Progenitor cell of endocrine pancreas (in vitro differentiated cells): ENCODE measurements at regions not wholly inside any gene's neighbourhood (a gene's known extent, or its start where the extent isn't known, plus 50 kb on each side); places are given as distances from the start of the nearest gene placed in this dataset.

ENCODE experiments used
- DNase-seq: peaks from one replicate; pipeline ENCODE4 v3.0.0; 2021; ENCODE audit warnings: low spot score; ENCODE audit not compliant: unreplicated experiment
- H3K27ac Mint-ChIP-seq: 2 replicates; pipeline ENCODE4 v1.8.0; 2021; ENCODE audit warnings: mild to moderate bottlenecking, moderate library complexity, mixed read lengths
- H3K27me3 Mint-ChIP-seq: 2 replicates; pipeline ENCODE4 v1.8.0; 2021; ENCODE audit warnings: mixed read lengths
- H3K36me3 Mint-ChIP-seq: 2 replicates; pipeline ENCODE4 v1.8.0; 2022; ENCODE audit warnings: mixed read lengths; ENCODE audit not compliant: insufficient read depth
- H3K4me1 Mint-ChIP-seq: 2 replicates; pipeline ENCODE4 v1.8.0; 2021; ENCODE audit warnings: low read depth, mixed read lengths
- H3K4me3 Mint-ChIP-seq: 2 replicates; pipeline ENCODE4 v1.8.0; 2021; ENCODE audit warnings: low read depth, mild to moderate bottlenecking, moderate library complexity, mixed read lengths
- H3K9me3 Mint-ChIP-seq: 2 replicates; pipeline ENCODE4 v1.8.0; 2021; ENCODE audit warnings: low read depth, mixed read lengths
- TF ChIP-seq, protein P1 (sequence below): fragments of 200-600 bp; sonication (generic); IDR thresholded peaks from one replicate; pipeline ENCODE4 v1.5.0; 2021; ENCODE audit warnings: antibody characterized with exemption, mild to moderate bottlenecking; ENCODE audit not compliant: unreplicated experiment

DNA sequence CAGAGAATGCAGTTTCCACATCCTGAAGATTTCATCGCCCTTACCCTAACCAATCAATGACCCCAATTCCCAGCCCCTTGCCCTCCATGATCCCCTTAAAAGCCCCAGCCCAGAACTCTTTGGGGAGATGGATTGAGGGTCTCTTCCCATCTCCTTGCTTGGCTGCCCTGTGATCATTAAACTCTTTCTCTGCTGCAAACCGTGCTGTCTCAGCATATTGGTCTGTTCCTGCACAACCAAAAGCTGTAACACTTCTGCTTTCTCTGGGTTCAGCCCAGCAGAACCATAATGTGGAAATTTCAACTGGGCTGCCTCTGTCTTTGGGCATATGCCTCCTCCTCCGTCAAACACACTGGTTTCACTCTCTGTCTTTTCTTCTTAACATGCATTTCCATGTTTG lies 67.0 kb upstream of the NLRP1 start:
- peaks cover 29% of the 10 kb centered on the region for H3K27me3 Mint-ChIP-seq
- H3K27ac Mint-ChIP-seq, result no peak overlapping the region
- no peaks in the 10 kb centered on the region for H3K36me3 Mint-ChIP-seq

DNA sequence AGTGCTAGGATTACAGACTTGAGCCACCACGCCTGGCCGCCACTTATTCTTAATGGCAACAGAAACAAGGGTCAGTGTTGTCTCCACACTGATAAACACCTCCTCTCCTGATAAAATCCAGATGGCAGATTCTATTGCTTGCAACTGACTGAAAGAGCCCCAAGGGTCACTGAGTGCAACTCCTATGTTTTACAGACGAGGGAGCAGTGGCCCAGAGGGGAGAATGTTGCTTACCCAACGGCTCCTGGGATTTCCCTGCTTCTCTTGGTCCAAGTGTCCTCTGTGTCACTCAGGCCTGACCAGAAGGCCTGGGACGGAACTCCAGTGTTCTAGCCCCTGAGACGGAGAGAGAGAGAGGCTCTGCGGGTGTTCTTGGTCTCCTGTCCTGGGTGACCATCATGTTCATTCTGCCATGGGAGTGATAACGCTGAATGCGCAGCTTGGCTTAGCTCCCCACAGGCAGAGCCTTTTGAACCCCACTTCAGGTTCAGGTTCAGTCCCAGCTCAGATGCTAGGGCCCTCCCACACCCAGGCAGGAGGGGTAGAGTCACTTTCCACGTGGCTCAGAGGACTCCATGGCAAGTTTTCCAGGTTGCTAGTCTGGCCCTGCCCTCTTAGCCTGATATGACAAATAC lies 77.3 kb upstream of the NLRP1 start:
- H3K27ac Mint-ChIP-seq, result no peak overlapping the region
- H3K9me3 Mint-ChIP-seq, result no peaks in the 10 kb centered on the region
- no peaks in the 10 kb centered on the region for H3K36me3 Mint-ChIP-seq
- no peak overlapping the region for H3K4me3 Mint-ChIP-seq
- H3K27me3 Mint-ChIP-seq, result peaks cover 11% of the 10 kb centered on the region
- no peaks in the 10 kb centered on the region for H3K4me1 Mint-ChIP-seq
- TF ChIP-seq, protein P1, sequence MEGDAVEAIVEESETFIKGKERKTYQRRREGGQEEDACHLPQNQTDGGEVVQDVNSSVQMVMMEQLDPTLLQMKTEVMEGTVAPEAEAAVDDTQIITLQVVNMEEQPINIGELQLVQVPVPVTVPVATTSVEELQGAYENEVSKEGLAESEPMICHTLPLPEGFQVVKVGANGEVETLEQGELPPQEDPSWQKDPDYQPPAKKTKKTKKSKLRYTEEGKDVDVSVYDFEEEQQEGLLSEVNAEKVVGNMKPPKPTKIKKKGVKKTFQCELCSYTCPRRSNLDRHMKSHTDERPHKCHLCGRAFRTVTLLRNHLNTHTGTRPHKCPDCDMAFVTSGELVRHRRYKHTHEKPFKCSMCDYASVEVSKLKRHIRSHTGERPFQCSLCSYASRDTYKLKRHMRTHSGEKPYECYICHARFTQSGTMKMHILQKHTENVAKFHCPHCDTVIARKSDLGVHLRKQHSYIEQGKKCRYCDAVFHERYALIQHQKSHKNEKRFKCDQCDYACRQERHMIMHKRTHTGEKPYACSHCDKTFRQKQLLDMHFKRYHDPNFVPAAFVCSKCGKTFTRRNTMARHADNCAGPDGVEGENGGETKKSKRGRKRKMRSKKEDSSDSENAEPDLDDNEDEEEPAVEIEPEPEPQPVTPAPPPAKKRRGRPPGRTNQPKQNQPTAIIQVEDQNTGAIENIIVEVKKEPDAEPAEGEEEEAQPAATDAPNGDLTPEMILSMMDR, result no peak
- DNase-seq, result no peak

More for the DNA sequence above, 67.0 kb upstream of the NLRP1 start:
- TF ChIP-seq, protein P1, result no peak
- H3K4me3 Mint-ChIP-seq, result no peak overlapping the region
- H3K9me3 Mint-ChIP-seq, result peaks cover 14% of the 10 kb centered on the region
- H3K4me1 Mint-ChIP-seq, result no peaks in the 10 kb centered on the region
- DNase-seq, result no peak

DNA sequence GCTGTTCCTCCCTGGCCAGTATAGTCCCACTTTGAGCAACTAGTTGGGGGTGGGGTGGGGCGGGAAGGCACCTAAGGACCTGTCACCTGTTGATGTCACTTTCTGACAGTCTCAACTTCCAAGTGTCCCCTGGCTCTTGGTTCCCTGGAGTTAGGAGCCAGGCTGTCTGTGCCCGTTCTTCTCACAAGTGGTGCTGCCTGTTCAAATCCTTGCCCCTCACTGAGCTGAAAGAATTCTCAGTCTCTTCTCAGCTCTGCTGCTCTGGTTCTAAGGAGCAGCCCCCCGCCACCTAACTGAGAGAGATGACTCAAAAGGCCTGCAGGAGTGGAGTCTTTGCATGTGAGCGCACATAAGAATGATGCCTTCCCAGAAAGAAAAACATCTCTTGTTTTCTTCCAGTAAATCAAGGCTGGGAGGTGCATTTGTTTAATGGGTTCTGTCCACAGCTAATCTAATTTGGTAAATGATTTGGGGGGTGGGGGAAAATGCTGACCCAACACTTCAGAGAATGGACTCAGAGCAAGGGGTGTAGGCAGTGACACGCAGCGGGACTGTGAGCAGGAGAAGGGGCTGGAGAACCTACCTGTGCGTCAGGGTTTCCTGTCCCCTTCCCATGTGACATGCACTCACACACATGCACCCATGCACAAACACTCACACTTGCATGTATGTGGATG lies 78.2 kb upstream of the NLRP1 start:
- Mint-ChIP-seq H3K9me3 (no peaks in the 10 kb centered on the region), H3K4me3 (no peak overlapping the region), H3K36me3 (no peaks in the 10 kb centered on the region), H3K27me3 (peaks cover 9% of the 10 kb centered on the region), H3K27ac (no peak overlapping the region), H3K4me1 (no peaks in the 10 kb centered on the region)
- TF ChIP-seq, protein P1, result no peak
- DNase-seq, result no peak

DNA sequence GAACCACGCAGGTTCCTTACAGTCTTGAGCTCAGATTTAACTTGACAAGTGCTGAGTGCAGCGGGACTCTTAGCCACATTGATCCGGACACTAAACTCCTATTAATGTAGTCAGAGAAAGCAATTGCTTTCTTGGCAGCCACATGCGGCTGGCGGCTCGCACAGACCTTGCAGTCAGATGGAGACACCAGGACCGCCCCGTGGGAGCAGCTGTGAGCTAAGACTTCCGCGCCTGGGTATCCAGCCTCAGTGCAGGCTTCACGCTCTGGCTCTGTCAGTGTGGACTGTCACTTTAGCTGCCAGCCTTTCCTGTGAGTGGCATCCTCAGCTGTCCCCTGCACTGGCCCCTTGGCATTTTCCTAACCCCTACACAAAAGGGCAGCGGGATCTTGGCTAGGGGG lies 80.9 kb upstream of the NLRP1 start:
- no peak overlapping the region for H3K4me3 Mint-ChIP-seq
- no peak overlapping the region for H3K27ac Mint-ChIP-seq
- TF ChIP-seq, protein P1, result no peak

DNA sequence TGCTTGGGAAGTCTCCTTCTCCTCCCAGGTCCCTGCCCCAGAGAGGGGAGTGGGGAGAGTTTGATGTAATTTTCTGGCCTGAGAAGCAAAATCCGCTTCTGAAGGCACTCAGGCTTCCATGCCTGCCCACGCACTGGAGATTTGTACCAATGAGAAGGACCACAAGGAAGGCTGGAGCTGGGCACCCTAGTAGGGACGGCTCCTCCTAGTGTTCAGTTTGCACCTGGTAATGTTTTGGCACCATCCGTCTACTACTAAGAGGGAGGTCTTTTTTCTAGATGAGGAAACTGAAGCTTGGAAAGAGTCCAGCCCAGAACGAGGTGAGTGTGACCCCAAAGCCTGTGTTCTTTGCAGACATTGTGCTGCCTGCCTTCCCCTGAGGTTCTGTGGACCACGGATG lies 83.6 kb upstream of the NLRP1 start:
- DNase-seq, result no peak
- peaks cover 26% of the 10 kb centered on the region for H3K27me3 Mint-ChIP-seq
- H3K27ac Mint-ChIP-seq, result no peak overlapping the region
- TF ChIP-seq, protein P1, result peak; percentile 19
- no peaks in the 10 kb centered on the region for H3K9me3 Mint-ChIP-seq
- no peak overlapping the region for H3K4me3 Mint-ChIP-seq
- H3K36me3 Mint-ChIP-seq, result no peaks in the 10 kb centered on the region
- no peaks in the 10 kb centered on the region for H3K4me1 Mint-ChIP-seq

More for the DNA sequence above, 80.9 kb upstream of the NLRP1 start:
- no peak for DNase-seq
- H3K4me1 Mint-ChIP-seq, result no peaks in the 10 kb centered on the region
- H3K9me3 Mint-ChIP-seq, result no peaks in the 10 kb centered on the region
- H3K27me3 Mint-ChIP-seq, result peaks cover 26% of the 10 kb centered on the region
- no peaks in the 10 kb centered on the region for H3K36me3 Mint-ChIP-seq
